Tibial nerve (tissue), 4 donors: ENCODE measurements at regions not wholly inside any gene's neighbourhood (a gene's known extent, or its start where the extent isn't known, plus 50 kb on each side); places are given as distances from the start of the nearest gene placed in this dataset.

Experiments
- DNase-seq, 2 donors: peaks; one replicate each; pipeline ENCODE4 v3.0.0-alpha.2; 2019; ENCODE audit warnings: low spot score in 2 of 2
- H3K27ac ChIP-seq, 4 donors: fragments of 200-600 bp; sonication (generic) in 3 of 4; one replicate each; pipeline ENCODE4 v1.5.1; 2017 to 2019; ENCODE audit warnings: mild to moderate bottlenecking in 1 of 4
- H3K27me3 ChIP-seq, 2 donors: fragments of 200-600 bp; sonication (generic) in 1 of 2; one replicate each; pipeline versions ENCODE4 v1.5.1 to v1.6.0; 2017 to 2019
- H3K36me3 ChIP-seq, 3 donors: fragments of 200-600 bp; sonication (generic); one replicate each; pipeline ENCODE4 v1.5.1; 2018 to 2019
- H3K4me1 ChIP-seq, 4 donors: fragments of 200-600 bp; sonication (generic) in 3 of 4; one replicate each; pipeline ENCODE4 v1.5.1; 2017 to 2019
- H3K4me3 ChIP-seq, 4 donors: fragments of 200-600 bp; sonication (generic) in 3 of 4; one replicate each; pipeline ENCODE4 v1.5.1; 2017 to 2019; ENCODE audit warnings: mild to moderate bottlenecking in 1 of 4, moderate library complexity in 1 of 4
- H3K9me3 ChIP-seq, 4 donors: fragments of 200-600 bp; sonication (generic) in 3 of 4; one replicate each; pipeline ENCODE4 v1.5.1; 2017 to 2019
- CTCF ChIP-seq, 5 experiments: fragments of 200-600 bp in 3 of 5; fragments of 450-650 bp in 2 of 5; sonication (generic) in 3 of 5; IDR thresholded peaks; one replicate each; pipeline ENCODE4 v1.5.1; 2016 to 2019; ENCODE audit warnings: antibody characterized with exemption in 5 of 5, mild to moderate bottlenecking in 3 of 5, moderate library complexity in 2 of 5
- EP300 ChIP-seq, 2 donors: sonication (generic); formaldehyde crosslinking; IDR thresholded peaks; one replicate each; pipeline ENCODE4 v1.6.1; 2017; ENCODE audit warnings: antibody characterized with exemption in 2 of 2, mild to moderate bottlenecking in 1 of 2
- POLR2A ChIP-seq, 2 donors: fragments of 450-650 bp; IDR thresholded peaks; one replicate each; pipeline ENCODE4 v1.6.1; 2017; ENCODE audit warnings: antibody characterized with exemption in 2 of 2, mild to moderate bottlenecking in 2 of 2, moderate library complexity in 2 of 2
- WGBS, 2 donors: methylation state at CpG; one replicate each; pipeline ENCODE4 v1.1.5; 2018; 5-methylcytosine and 5-hydroxymethylcytosine counted together

GRCh38 chrX:20545538-20545937, 278.8 kb upstream of the RPS6KA3 start:
- Histone ChIP-seq H3K9me3 (peaks cover 0 to 11% (median 4%) of the 10 kb centered on the region in 4 donors), H3K36me3 (no peaks in the 10 kb centered on the region)
- no peak for TF ChIP-seq POLR2A (IDR thresholded peaks at IDR 0.05)
- TF ChIP-seq EP300 (IDR thresholded peaks at IDR 0.05) = no peak

GRCh38 chrX:20542072-20542471, 275.4 kb upstream of the RPS6KA3 start:
- WGBS, 2 donors = 55% methylated on average over 1 of the region's 1 CpG; no CpG with 5 or more reads in 1 of the 2 donors
- no peaks in the 10 kb centered on the region for H3K27me3 ChIP-seq
- no peak for TF ChIP-seq POLR2A (IDR thresholded peaks at IDR 0.05)
- H3K36me3 ChIP-seq = no peaks in the 10 kb centered on the region
- H3K9me3 ChIP-seq = peaks cover 0 to 11% (median 4%) of the 10 kb centered on the region in 4 donors
- H3K27ac ChIP-seq = no peak overlapping the region
- no peaks in the 10 kb centered on the region for H3K4me1 ChIP-seq
- no peak overlapping the region for H3K4me3 ChIP-seq
- no peak for DNase-seq

More at GRCh38 chrX:20545538-20545937, 278.8 kb upstream of the RPS6KA3 start:
- Histone ChIP-seq H3K27me3 (no peaks in the 10 kb centered on the region), H3K27ac (no peak overlapping the region), H3K4me3 (no peak overlapping the region), H3K4me1 (no peaks in the 10 kb centered on the region)
- 69% methylated on average over 3 of the region's 3 CpGs; no CpG with 5 or more reads in 1 of the 2 donors for WGBS, 2 donors
- DNase-seq = no peak

GRCh38 chrX:20538974-20539373, 272.3 kb upstream of the RPS6KA3 start:
- Histone ChIP-seq H3K4me3 (no peak overlapping the region), H3K4me1 (no peaks in the 10 kb centered on the region), H3K27me3 (peaks cover 0 to 3% of the 10 kb centered on the region in 2 donors), H3K9me3 (peaks cover 0 to 11% (median 4%) of the 10 kb centered on the region in 4 donors), H3K36me3 (no peaks in the 10 kb centered on the region), H3K27ac (no peak overlapping the region)
- no peak for TF ChIP-seq EP300 (IDR thresholded peaks at IDR 0.05)
- no peak for TF ChIP-seq CTCF (IDR thresholded peaks at IDR 0.05)
- no peak for TF ChIP-seq POLR2A (IDR thresholded peaks at IDR 0.05)
- WGBS, 2 donors = 90 to 98% methylated on average over 1 of the region's 1 CpG
- no peak for DNase-seq

GRCh38 chrX:20531667-20532066, 265.0 kb upstream of the RPS6KA3 start:
- no peak for DNase-seq
- Histone ChIP-seq H3K27me3 (peaks cover 3 to 41% of the 10 kb centered on the region in 2 donors), H3K27ac (no peak overlapping the region), H3K36me3 (no peaks in the 10 kb centered on the region), H3K4me3 (no peak overlapping the region), H3K4me1 (no peaks in the 10 kb centered on the region), H3K9me3 (no peaks in the 10 kb centered on the region)
- WGBS, 2 donors = 61 to 75% methylated on average over 4 of the region's 4 CpGs
- TF ChIP-seq EP300 (IDR thresholded peaks at IDR 0.05) = no peak
- TF ChIP-seq POLR2A (IDR thresholded peaks at IDR 0.05) = no peak
- TF ChIP-seq CTCF (IDR thresholded peaks at IDR 0.05) = no peak

GRCh38 chrX:20530406-20530921, 263.8 kb upstream of the RPS6KA3 start:
- Histone ChIP-seq H3K9me3 (no peaks in the 10 kb centered on the region), H3K27me3 (peaks cover 3 to 41% of the 10 kb centered on the region in 2 donors), H3K4me3 (peak overlapping the region in 1 of 4 donors; percentile 25), H3K27ac (peak overlapping the region in 1 of 4 donors; percentile 13), H3K4me1 (no peaks in the 10 kb centered on the region), H3K36me3 (no peaks in the 10 kb centered on the region)
- TF ChIP-seq EP300 (IDR thresholded peaks at IDR 0.05) (no peak), CTCF (IDR thresholded peaks at IDR 0.05) (peak; percentile 58 to 79 (median 72))
- WGBS, 2 donors = 3 to 6% methylated on average over 9 of the region's 9 CpGs
- peak; percentile 44 to 81 for DNase-seq

- H3K4me1 ChIP-seq = no peaks in the 10 kb centered on the region
- no peak overlapping the region for H3K27ac ChIP-seq
- WGBS, 2 donors = 33 to 42% methylated on average over 1 of the region's 1 CpG
- TF ChIP-seq EP300 (IDR thresholded peaks at IDR 0.05) (no peak), CTCF (IDR thresholded peaks at IDR 0.05) (no peak), POLR2A (IDR thresholded peaks at IDR 0.05) (no peak)
- peaks cover 3 to 41% of the 10 kb centered on the region in 2 donors for H3K27me3 ChIP-seq
- DNase-seq = no peak
- H3K4me3 ChIP-seq = no peak overlapping the region
- no peaks in the 10 kb centered on the region for H3K36me3 ChIP-seq
- H3K9me3 ChIP-seq = no peaks in the 10 kb centered on the region
Measured at GRCh38 chrX:20529711-20530110, 263.0 kb upstream of the RPS6KA3 start.
